ENCODE measurements at regions not wholly inside any gene's neighbourhood (a gene's known extent, or its start where the extent isn't known, plus 50 kb on each side); places are given as distances from the start of the nearest gene placed in this dataset.

- peaks cover 30% of the 10 kb centered on the region for H3K4me1 Mint-ChIP-seq
- no peak for DNase-seq (ENCODE audit: low spot score)
- no peaks in the 10 kb centered on the region; the same call in 2 of the 3 replicates for H3K9me3 Mint-ChIP-seq
- H3K9me2 ChIP-seq (ENCODE audit: insufficient read depth): no peaks in the 10 kb centered on the region
- H3K36me3 ChIP-seq (ENCODE audit: insufficient read depth): no peaks in the 10 kb centered on the region
- H3K4me2 ChIP-seq: no peak overlapping the region
- no peak for TF ChIP-seq ZNF114 (CRISPR knock-in tag; IDR thresholded peaks at IDR 0.05)
- TF ChIP-seq JUNB (IDR thresholded peaks at IDR 0.05; ENCODE audit: unreplicated experiment): no peak
- no peak for TF ChIP-seq CTCF (conservative IDR thresholded peaks at IDR 0.05; ENCODE audit: low read depth in 2 of 2)
- no peak for TF ChIP-seq NANOG (IDR thresholded peaks at IDR 0.05; ENCODE audit: borderline replicate concordance)
- no peak for TF ChIP-seq ETS1 (IDR thresholded peaks at IDR 0.05)
- TF ChIP-seq ZNF462 (CRISPR knock-in tag; IDR thresholded peaks at IDR 0.05): no peak
- no peak for TF ChIP-seq ZNF331 (CRISPR knock-in tag; IDR thresholded peaks at IDR 0.05; ENCODE audit: low read depth)
- TF ChIP-seq REST (IDR thresholded peaks at IDR 0.05; ENCODE audit: unreplicated experiment): no peak
- TF ChIP-seq STAT1 (IDR thresholded peaks at IDR 0.05; ENCODE audit: unreplicated experiment): no peak
- H2AFZ ChIP-seq: no peak overlapping the region
- H3K27me3 ChIP-seq (ENCODE audit: insufficient read depth): no peaks in the 10 kb centered on the region
- ATAC-seq: no peak
- no peak overlapping the region for H3K4me3 Mint-ChIP-seq
- H3K27ac ChIP-seq (ENCODE audit: low read depth): no peak overlapping the region
- 0 out of 2 replicates have a peak, but pooled peaks cover 2% of the 10 kb centered on the region for H3F3A ChIP-seq (replicated peaks; ENCODE audit: low read depth)
- H4K20me1 ChIP-seq (replicated peaks; ENCODE audit: insufficient read depth): no peaks in the 10 kb centered on the region
- H3K4me1 ChIP-seq (ENCODE audit: insufficient read depth): peaks cover 15% of the 10 kb centered on the region
- peaks cover 38% of the 10 kb centered on the region for H3K79me2 ChIP-seq (replicated peaks; ENCODE audit: insufficient read depth)
- H3K27ac Mint-ChIP-seq: no peak overlapping the region
- H3K27me3 Mint-ChIP-seq (ENCODE audit: insufficient read depth, low read depth, poor library complexity): no peaks in the 10 kb centered on the region
- H3K36me3 Mint-ChIP-seq (ENCODE audit: low read depth): no peaks in the 10 kb centered on the region
- H3K4me3 ChIP-seq: no peak overlapping the region
These were observed 325.2 kb upstream of the RGS6 start for GRCh38 chr14:71607056-71607455.

Measured in GM23338 (cell line).